ENCODE measurements at regions not wholly inside any gene's neighbourhood (a gene's known extent, or its start where the extent isn't known, plus 50 kb on each side); places are given as distances from the start of the nearest gene placed in this dataset.

- TF ChIP-seq SSRP1 (CRISPR knock-in tag; IDR thresholded peaks at IDR 0.05) (no peak), ZNF383 (CRISPR knock-in tag; IDR thresholded peaks at IDR 0.05; ENCODE audit: borderline replicate concordance) (no peak), ZNF775 (CRISPR knock-in tag; IDR thresholded peaks at IDR 0.05; ENCODE audit: borderline replicate concordance) (no peak; the same call in 1 of the 2 replicates), KDM2A (CRISPR knock-in tag; IDR thresholded peaks at IDR 0.05; ENCODE audit: borderline replicate concordance, low read depth) (peak; percentile 59; the same call in 1 of the 2 replicates), FOXA3 (CRISPR knock-in tag; IDR thresholded peaks at IDR 0.05) (peak; percentile 91), ZNF577 (CRISPR knock-in tag; IDR thresholded peaks at IDR 0.05; ENCODE audit: borderline replicate concordance, low read depth) (no peak), ZNF777 (CRISPR knock-in tag; IDR thresholded peaks at IDR 0.05) (peak; percentile 18), STAG1 (CRISPR knock-in tag; IDR thresholded peaks at IDR 0.05) (peak; percentile 52), MBD4 (IDR thresholded peaks at IDR 0.05; ENCODE audit: borderline replicate concordance, low read length) (no peak), ATF7-NPFF (CRISPR knock-in tag; IDR thresholded peaks at IDR 0.05; ENCODE audit: low read depth) (peak; percentile 40; the same call in 1 of the 2 replicates), ZNF772 (CRISPR knock-in tag; IDR thresholded peaks at IDR 0.05) (peak; percentile 82; the same call in 1 of the 2 replicates), PRDM4 (CRISPR knock-in tag; IDR thresholded peaks at IDR 0.05; ENCODE audit: borderline replicate concordance) (no peak), ARID3A (IDR thresholded peaks at IDR 0.05; ENCODE audit: low read depth, low read length) (0 out of 2 replicates have a peak, but pooled peaks have one; percentile 64)
- TF ChIP-seq, protein P1, sequence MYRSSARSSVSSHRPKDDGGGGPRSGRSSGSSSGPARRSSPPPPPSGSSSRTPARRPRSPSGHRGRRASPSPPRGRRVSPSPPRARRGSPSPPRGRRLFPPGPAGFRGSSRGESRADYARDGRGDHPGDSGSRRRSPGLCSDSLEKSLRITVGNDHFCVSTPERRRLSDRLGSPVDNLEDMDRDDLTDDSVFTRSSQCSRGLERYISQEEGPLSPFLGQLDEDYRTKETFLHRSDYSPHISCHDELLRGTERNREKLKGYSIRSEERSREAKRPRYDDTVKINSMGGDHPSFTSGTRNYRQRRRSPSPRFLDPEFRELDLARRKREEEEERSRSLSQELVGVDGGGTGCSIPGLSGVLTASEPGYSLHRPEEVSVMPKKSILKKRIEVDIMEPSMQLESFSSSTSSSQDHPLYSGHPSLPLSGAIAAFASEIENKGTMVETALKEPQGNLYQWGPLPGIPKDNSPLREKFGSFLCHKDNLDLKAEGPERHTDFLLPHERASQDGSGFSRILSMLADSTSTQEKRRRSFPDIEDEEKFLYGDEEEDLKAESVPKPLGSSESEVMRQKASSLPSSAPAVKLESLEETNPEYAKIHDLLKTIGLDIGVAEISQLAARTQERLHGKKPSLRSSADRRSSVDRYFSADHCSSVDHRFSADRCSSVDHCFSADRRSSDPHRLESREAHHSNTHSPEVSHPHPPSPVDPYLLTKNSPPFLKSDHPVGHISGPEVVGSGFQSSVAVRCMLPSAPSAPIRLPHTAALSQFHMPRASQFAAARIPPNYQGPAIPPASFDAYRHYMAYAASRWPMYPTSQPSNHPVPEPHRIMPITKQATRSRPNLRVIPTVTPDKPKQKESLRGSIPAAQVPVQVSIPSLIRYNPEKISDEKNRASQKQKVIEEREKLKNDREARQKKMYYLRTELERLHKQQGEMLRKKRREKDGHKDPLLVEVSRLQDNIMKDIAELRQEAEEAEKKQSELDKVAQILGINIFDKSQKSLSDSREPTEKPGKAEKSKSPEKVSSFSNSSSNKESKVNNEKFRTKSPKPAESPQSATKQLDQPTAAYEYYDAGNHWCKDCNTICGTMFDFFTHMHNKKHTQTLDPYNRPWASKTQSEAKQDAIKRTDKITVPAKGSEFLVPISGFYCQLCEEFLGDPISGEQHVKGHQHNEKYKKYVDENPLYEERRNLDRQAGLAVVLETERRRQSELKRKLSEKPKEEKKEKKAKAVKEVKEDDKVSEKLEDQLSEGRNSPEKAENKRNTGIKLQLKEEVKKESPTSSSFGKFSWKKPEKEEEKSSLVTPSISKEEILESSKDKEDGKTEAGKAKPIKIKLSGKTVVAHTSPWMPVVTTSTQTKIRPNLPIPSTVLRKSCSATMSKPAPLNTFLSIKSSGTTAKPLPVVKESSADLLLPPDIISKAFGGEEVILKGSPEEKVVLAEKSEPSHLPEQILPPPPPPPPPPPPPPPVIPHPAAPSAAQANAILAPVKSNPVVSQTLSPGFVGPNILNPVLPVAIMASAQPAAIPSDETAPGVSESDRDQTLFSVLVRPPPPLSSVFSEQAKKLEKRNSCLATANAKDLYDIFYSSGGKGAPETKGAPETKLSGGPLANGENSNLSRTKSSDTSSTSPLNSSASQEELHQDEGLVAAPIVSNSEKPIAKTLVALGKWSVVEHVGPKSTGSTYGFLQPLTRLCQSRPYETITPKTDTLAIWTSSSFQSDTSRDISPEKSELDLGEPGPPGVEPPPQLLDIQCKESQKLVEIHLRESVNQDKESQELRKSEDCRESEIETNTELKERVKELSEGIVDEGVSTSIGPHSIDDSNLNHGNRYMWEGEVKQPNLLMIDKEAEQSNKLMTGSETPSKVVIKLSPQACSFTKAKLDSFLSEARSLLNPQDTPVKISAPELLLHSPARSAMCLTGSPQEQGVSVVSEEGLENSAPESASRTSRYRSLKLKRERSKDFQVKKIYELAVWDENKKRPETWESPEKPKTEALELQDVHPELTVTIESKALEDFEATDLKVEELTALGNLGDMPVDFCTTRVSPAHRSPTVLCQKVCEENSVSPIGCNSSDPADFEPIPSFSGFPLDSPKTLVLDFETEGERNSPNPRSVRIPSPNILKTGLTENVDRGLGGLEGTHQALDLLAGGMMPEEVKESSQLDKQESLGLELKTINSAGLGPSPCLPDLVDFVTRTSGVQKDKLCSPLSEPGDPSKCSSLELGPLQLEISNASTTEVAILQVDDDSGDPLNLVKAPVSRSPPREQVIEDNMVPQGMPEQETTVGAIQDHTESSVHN (CRISPR knock-in tag; IDR thresholded peaks at IDR 0.05): 0 out of 2 replicates have a peak, but pooled peaks have one; percentile 66
- TF ChIP-seq, protein P2, sequence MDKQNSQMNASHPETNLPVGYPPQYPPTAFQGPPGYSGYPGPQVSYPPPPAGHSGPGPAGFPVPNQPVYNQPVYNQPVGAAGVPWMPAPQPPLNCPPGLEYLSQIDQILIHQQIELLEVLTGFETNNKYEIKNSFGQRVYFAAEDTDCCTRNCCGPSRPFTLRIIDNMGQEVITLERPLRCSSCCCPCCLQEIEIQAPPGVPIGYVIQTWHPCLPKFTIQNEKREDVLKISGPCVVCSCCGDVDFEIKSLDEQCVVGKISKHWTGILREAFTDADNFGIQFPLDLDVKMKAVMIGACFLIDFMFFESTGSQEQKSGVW (CRISPR knock-in tag; IDR thresholded peaks at IDR 0.05; ENCODE audit: borderline replicate concordance): no peak; the same call in 1 of the 2 replicates
Observed at GRCh38 chr1:234957330-234958065, 171.1 kb downstream of the TOMM20 start (continued).
